ENCODE measurements at regions not wholly inside any gene's neighbourhood (a gene's known extent, or its start where the extent isn't known, plus 50 kb on each side); places are given as distances from the start of the nearest gene placed in this dataset.

GRCh38 chr6:37550191-37550831 is 50.6 kb upstream of the CCDC167 start:
- no peak for DNase-seq (ENCODE audit: low spot score in 2 of 2)
- no peak overlapping the region for H3K4me3 ChIP-seq (ENCODE audit: low read depth, poor library complexity, severe bottlenecking)
- intact Hi-C loops (cut with DNase I; ENCODE audit: low total_unique reads): no loop called here
- WGBS, 2 donors: 70 to 74% methylated on average over 12 of the region's 12 CpGs
- no peak for TF ChIP-seq CTCF (IDR thresholded peaks at IDR 0.05)
- TF ChIP-seq POLR2A (IDR thresholded peaks at IDR 0.05): no peak

GRCh38 chr6:37549558-37549957 is 49.9 kb upstream of the CCDC167 start:
- WGBS, 2 donors: 75 to 85% methylated on average over 11 of the region's 11 CpGs
- TF ChIP-seq CTCF (IDR thresholded peaks at IDR 0.05): no peak
- DNase-seq (ENCODE audit: low spot score in 2 of 2): no peak
- no peak overlapping the region for H3K4me3 ChIP-seq (ENCODE audit: low read depth, poor library complexity, severe bottlenecking)
- intact Hi-C loops (cut with DNase I; ENCODE audit: low total_unique reads): no loop called here

Small RNAs in the stretch of these regions (microRNA-seq; reads per million reads assigned to microRNA genes)
- gene MIR4462 (ENCODE audit: borderline number of aligned reads in 1 of 2, borderline replicate concordance in 2 of 2): 0 reads per million in 2 donors

All from lower leg skin (tissue), 4 donors.